CD4-positive, CD25-positive, alpha-beta regulatory T cell (primary cell): ENCODE measurements at regions not wholly inside any gene's neighbourhood (a gene's known extent, or its start where the extent isn't known, plus 50 kb on each side); places are given as distances from the start of the nearest gene placed in this dataset.

Experiments
- ATAC-seq, 2 donors: fragments of 150-1000 bp; cut with Tn5 transposase; one replicate each; pipeline ENCODE4 v1.10.0; 2021; ENCODE audit warnings: low read depth in 2 of 2, moderate number of reproducible peaks in 2 of 2, moderate library complexity in 1 of 2
- DNase-seq, 3 donors: peaks; one replicate each; pipeline versions ENCODE4 v3.0.0 to v3.0.0-alpha.2; 2012 to 2022; ENCODE audit warnings: mixed read lengths in 1 of 3
- H3K27ac ChIP-seq: one replicate; pipeline ENCODE4 v1.7.0; 2013; ENCODE audit warnings: mild to moderate bottlenecking, low read length; ENCODE audit not compliant: insufficient read depth, poor library complexity, severe bottlenecking
- H3K27me3 ChIP-seq: one replicate; pipeline ENCODE4 v1.7.0; 2013; ENCODE audit warnings: low read length; ENCODE audit not compliant: control insufficient read depth, insufficient read depth
- H3K36me3 ChIP-seq: one replicate; pipeline ENCODE4 v1.7.0; 2013; ENCODE audit warnings: mild to moderate bottlenecking, low read length, moderate library complexity; ENCODE audit not compliant: control insufficient read depth, insufficient read depth
- H3K4me1 ChIP-seq: 2 replicates; pipeline ENCODE4 v1.7.0; 2013; ENCODE audit warnings: mild to moderate bottlenecking, low read length; ENCODE audit not compliant: insufficient read depth, control insufficient read depth, poor library complexity, severe bottlenecking
- H3K4me3 ChIP-seq: one replicate; pipeline ENCODE4 v1.7.0; 2013; ENCODE audit warnings: low read depth, mild to moderate bottlenecking, low read length, moderate library complexity
- H3K9me3 ChIP-seq, 2 experiments: 1 replicate in 1 of 2; 2 replicates in 1 of 2; pipeline ENCODE4 v1.7.0; 2013; ENCODE audit warnings: low read length in 2 of 2, mild to moderate bottlenecking in 1 of 2, moderate library complexity in 1 of 2; ENCODE audit not compliant: control insufficient read depth in 2 of 2
- H3K27ac Mint-ChIP-seq, 3 donors: one replicate each; pipeline ENCODE4 v1.8.0; 2020 to 2022; ENCODE audit warnings: mild to moderate bottlenecking in 3 of 3, mixed read lengths in 3 of 3, moderate library complexity in 2 of 3
- H3K27me3 Mint-ChIP-seq: one replicate; pipeline ENCODE4 v1.8.0; 2022; ENCODE audit warnings: mild to moderate bottlenecking, mixed read lengths
- H3K36me3 Mint-ChIP-seq: one replicate; pipeline ENCODE4 v1.8.0; 2020; ENCODE audit warnings: mixed read lengths
- H3K4me1 Mint-ChIP-seq, 4 donors: one replicate each; pipeline ENCODE4 v1.8.0; 2020 to 2022; ENCODE audit warnings: mixed read lengths in 4 of 4, mild to moderate bottlenecking in 1 of 4
- H3K4me3 Mint-ChIP-seq, 4 donors: one replicate each; pipeline ENCODE4 v1.8.0; 2020 to 2022; ENCODE audit warnings: mild to moderate bottlenecking in 4 of 4, mixed read lengths in 4 of 4, moderate library complexity in 3 of 4
- H3K9me3 Mint-ChIP-seq, 7 donors: one replicate each; pipeline ENCODE4 v1.8.0; 2020 to 2022; ENCODE audit warnings: mixed read lengths in 7 of 7, mild to moderate bottlenecking in 3 of 7, moderate library complexity in 2 of 7

- Mint-ChIP-seq H3K27ac (no peak overlapping the region), H3K4me1 (no peaks in the 10 kb centered on the region), H3K4me3 (no peak overlapping the region), H3K36me3 (no peaks in the 10 kb centered on the region), H3K9me3 (peaks cover 0 to 4% (median 0%) of the 10 kb centered on the region in 7 donors), H3K27me3 (no peaks in the 10 kb centered on the region)
- DNase-seq (no peak), ATAC-seq (no peak)
- Histone ChIP-seq H3K4me3 (no peak overlapping the region), H3K36me3 (no peaks in the 10 kb centered on the region), H3K4me1 (no peaks in the 10 kb centered on the region), H3K27me3 (no peaks in the 10 kb centered on the region), H3K27ac (no peak overlapping the region), H3K9me3 (no peaks in the 10 kb centered on the region)
Measured at GRCh38 chr12:131577766-131578165, 133.1 kb upstream of the SFSWAP start.

GRCh38 chr12:131578828-131579470, 131.9 kb upstream of the SFSWAP start:
- Mint-ChIP-seq H3K27ac (no peak overlapping the region), H3K27me3 (no peaks in the 10 kb centered on the region), H3K36me3 (no peaks in the 10 kb centered on the region), H3K4me1 (peaks cover 0 to 2% (median 0%) of the 10 kb centered on the region in 4 donors), H3K9me3 (peaks cover 0 to 4% (median 0%) of the 10 kb centered on the region in 7 donors), H3K4me3 (no peak overlapping the region)
- H3K27me3 ChIP-seq, result no peaks in the 10 kb centered on the region
- no peaks in the 10 kb centered on the region for H3K4me1 ChIP-seq
- H3K36me3 ChIP-seq, result no peaks in the 10 kb centered on the region
- H3K4me3 ChIP-seq, result no peak overlapping the region
- H3K27ac ChIP-seq, result no peak overlapping the region
- ATAC-seq (no peak), DNase-seq (no peak)
- no peaks in the 10 kb centered on the region for H3K9me3 ChIP-seq

GRCh38 chr12:131583090-131583712, 127.7 kb upstream of the SFSWAP start:
- H3K36me3 Mint-ChIP-seq, result no peaks in the 10 kb centered on the region
- DNase-seq, result no peak
- no peak overlapping the region for H3K27ac Mint-ChIP-seq
- no peaks in the 10 kb centered on the region for H3K27me3 Mint-ChIP-seq
- Histone ChIP-seq H3K9me3 (peaks cover 0 to 8% of the 10 kb centered on the region in 2 experiments), H3K27me3 (no peaks in the 10 kb centered on the region), H3K4me1 (no peaks in the 10 kb centered on the region), H3K27ac (no peak overlapping the region), H3K4me3 (no peak overlapping the region), H3K36me3 (no peaks in the 10 kb centered on the region)
- peaks cover 0 to 3% (median 0%) of the 10 kb centered on the region in 7 donors for H3K9me3 Mint-ChIP-seq
- ATAC-seq, result no peak
- no peak overlapping the region for H3K4me3 Mint-ChIP-seq
- H3K4me1 Mint-ChIP-seq, result peaks cover 0 to 2% (median 0%) of the 10 kb centered on the region in 4 donors

- H3K27ac ChIP-seq, result no peak overlapping the region
- DNase-seq, result no peak
- Mint-ChIP-seq H3K4me1 (peaks cover 0 to 2% (median 0%) of the 10 kb centered on the region in 4 donors), H3K36me3 (no peaks in the 10 kb centered on the region), H3K27ac (no peak overlapping the region), H3K9me3 (peaks cover 0 to 2% (median 0%) of the 10 kb centered on the region in 7 donors), H3K27me3 (no peaks in the 10 kb centered on the region), H3K4me3 (no peak overlapping the region)
- no peak overlapping the region for H3K4me3 ChIP-seq
- H3K36me3 ChIP-seq, result no peaks in the 10 kb centered on the region
- H3K27me3 ChIP-seq, result no peaks in the 10 kb centered on the region
- H3K9me3 ChIP-seq, result peaks cover 0 to 8% of the 10 kb centered on the region in 2 experiments
- no peaks in the 10 kb centered on the region for H3K4me1 ChIP-seq
- no peak for ATAC-seq
Measured at GRCh38 chr12:131586269-131586668, 124.6 kb upstream of the SFSWAP start.

GRCh38 chr12:131586761-131587160, 124.1 kb upstream of the SFSWAP start:
- Mint-ChIP-seq H3K4me3 (no peak overlapping the region), H3K27ac (no peak overlapping the region), H3K4me1 (peaks cover 0 to 2% (median 0%) of the 10 kb centered on the region in 4 donors), H3K9me3 (peaks cover 0 to 2% (median 0%) of the 10 kb centered on the region in 7 donors), H3K36me3 (no peaks in the 10 kb centered on the region), H3K27me3 (no peaks in the 10 kb centered on the region)
- Histone ChIP-seq H3K27me3 (no peaks in the 10 kb centered on the region), H3K4me1 (no peaks in the 10 kb centered on the region), H3K9me3 (peaks cover 0 to 8% of the 10 kb centered on the region in 2 experiments), H3K36me3 (no peaks in the 10 kb centered on the region), H3K4me3 (no peak overlapping the region), H3K27ac (no peak overlapping the region)
- DNase-seq (no peak), ATAC-seq (no peak)

GRCh38 chr12:131587565-131587964, 123.3 kb upstream of the SFSWAP start:
- Mint-ChIP-seq H3K27me3 (no peaks in the 10 kb centered on the region), H3K9me3 (peaks cover 0 to 2% (median 0%) of the 10 kb centered on the region in 7 donors), H3K4me3 (no peak overlapping the region), H3K27ac (no peak overlapping the region), H3K36me3 (no peaks in the 10 kb centered on the region), H3K4me1 (peaks cover 0 to 5% (median 0%) of the 10 kb centered on the region in 4 donors)
- Histone ChIP-seq H3K4me3 (no peak overlapping the region), H3K27me3 (no peaks in the 10 kb centered on the region), H3K4me1 (peaks cover 2% of the 10 kb centered on the region), H3K36me3 (no peaks in the 10 kb centered on the region), H3K27ac (no peak overlapping the region), H3K9me3 (peaks cover 0 to 8% of the 10 kb centered on the region in 2 experiments)
- DNase-seq, result no peak
- ATAC-seq, result no peak

- no peak overlapping the region for H3K27ac Mint-ChIP-seq
- H3K27me3 ChIP-seq, result no peaks in the 10 kb centered on the region
- H3K4me1 ChIP-seq, result peaks cover 10% of the 10 kb centered on the region
- no peak overlapping the region for H3K4me3 ChIP-seq
- H3K4me1 Mint-ChIP-seq, result peaks cover 0 to 13% (median 6%) of the 10 kb centered on the region in 4 donors
- peaks cover 0 to 2% (median 0%) of the 10 kb centered on the region in 7 donors for H3K9me3 Mint-ChIP-seq
- H3K27ac ChIP-seq, result no peak overlapping the region
- H3K27me3 Mint-ChIP-seq, result no peaks in the 10 kb centered on the region
- no peaks in the 10 kb centered on the region for H3K36me3 Mint-ChIP-seq
- no peaks in the 10 kb centered on the region for H3K36me3 ChIP-seq
- no peak for DNase-seq
- ATAC-seq, result no peak
- peaks cover 0 to 8% of the 10 kb centered on the region in 2 experiments for H3K9me3 ChIP-seq
- no peak overlapping the region for H3K4me3 Mint-ChIP-seq
Measured at GRCh38 chr12:131589221-131589897, 121.5 kb upstream of the SFSWAP start.
